ENCODE measurements at regions not wholly inside any gene's neighbourhood (a gene's known extent, or its start where the extent isn't known, plus 50 kb on each side); places are given as distances from the start of the nearest gene placed in this dataset.
"Not testable (repeated sequence)": the region's sequence is repeated elsewhere in the genome, so short reads cannot be mapped to it uniquely, and the experiment has no call there.

DNA sequence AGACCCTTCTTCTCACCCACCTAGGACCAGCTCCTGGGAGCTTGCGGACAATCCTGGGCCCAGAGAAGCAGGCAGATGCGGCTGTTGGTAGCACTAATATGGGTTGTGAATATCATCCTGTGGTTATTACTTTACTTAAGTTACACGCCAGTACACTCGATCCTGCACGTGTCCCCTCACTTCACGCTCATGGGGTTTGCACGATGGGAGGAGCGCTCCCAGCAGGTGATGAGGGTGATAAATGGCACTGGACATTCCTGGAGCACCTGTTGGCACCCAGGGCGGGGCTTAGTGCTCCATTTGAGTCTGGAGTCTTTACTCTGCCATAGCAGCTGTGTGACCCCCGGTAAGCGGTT lies 335.1 kb downstream of the PREX1 start:
- no peaks in the 10 kb centered on the region for H3K9me3 ChIP-seq
- no peak for ATAC-seq
- intact Hi-C loops (cut with DNase I): no loop called here
- H3K27me3 ChIP-seq: peaks cover 0 to 58% of the 10 kb centered on the region in 2 donors
- DNase-seq: no peak
- no peak overlapping the region for H3K27ac ChIP-seq
- no peak overlapping the region for H3K4me3 ChIP-seq
- no peaks in the 10 kb centered on the region for H3K4me1 ChIP-seq
- no peaks in the 10 kb centered on the region for H3K36me3 ChIP-seq
- TF ChIP-seq, protein P1, sequence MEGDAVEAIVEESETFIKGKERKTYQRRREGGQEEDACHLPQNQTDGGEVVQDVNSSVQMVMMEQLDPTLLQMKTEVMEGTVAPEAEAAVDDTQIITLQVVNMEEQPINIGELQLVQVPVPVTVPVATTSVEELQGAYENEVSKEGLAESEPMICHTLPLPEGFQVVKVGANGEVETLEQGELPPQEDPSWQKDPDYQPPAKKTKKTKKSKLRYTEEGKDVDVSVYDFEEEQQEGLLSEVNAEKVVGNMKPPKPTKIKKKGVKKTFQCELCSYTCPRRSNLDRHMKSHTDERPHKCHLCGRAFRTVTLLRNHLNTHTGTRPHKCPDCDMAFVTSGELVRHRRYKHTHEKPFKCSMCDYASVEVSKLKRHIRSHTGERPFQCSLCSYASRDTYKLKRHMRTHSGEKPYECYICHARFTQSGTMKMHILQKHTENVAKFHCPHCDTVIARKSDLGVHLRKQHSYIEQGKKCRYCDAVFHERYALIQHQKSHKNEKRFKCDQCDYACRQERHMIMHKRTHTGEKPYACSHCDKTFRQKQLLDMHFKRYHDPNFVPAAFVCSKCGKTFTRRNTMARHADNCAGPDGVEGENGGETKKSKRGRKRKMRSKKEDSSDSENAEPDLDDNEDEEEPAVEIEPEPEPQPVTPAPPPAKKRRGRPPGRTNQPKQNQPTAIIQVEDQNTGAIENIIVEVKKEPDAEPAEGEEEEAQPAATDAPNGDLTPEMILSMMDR (IDR thresholded peaks at IDR 0.05): no peak

DNA sequence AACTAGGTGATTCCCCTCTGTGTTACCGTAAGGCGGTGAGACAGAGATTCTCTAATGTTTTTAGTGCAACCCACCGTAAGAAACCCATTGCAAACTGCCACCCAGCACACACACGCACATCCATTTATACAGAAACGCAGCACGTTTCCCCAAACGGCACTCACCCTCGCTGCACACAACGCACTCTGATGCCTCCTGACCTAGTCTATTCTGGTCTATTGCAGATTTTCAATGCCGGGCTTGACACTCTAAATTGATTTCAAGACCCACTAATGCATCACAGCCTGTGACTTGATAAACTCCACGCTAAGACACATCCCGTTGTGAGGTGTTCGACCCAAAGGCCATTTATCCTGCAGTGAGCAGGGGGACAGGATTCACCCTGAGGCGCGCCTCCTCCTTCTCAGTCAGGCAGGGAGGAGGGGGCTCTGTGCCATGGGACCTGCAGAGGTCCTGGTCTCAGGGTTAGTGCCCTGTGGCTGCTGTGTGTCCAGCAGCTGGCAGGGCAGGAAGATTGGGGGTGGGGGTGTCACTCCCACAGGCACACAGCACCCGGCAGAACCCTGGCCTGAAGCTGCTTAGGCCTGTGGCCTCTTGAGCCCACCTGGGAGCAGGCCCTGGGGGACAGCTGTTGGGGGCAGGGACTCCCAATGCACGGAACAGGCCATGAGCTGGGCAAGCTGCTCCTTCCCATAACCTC lies 335.6 kb downstream of the PREX1 start:
- intact Hi-C loops (cut with DNase I): no loop called here
- DNase-seq (no peak), ATAC-seq (no peak)
- no peak overlapping the region for H3K27ac ChIP-seq
- H3K36me3 ChIP-seq: no peaks in the 10 kb centered on the region
- peaks cover 0 to 64% of the 10 kb centered on the region in 2 donors for H3K27me3 ChIP-seq
- no peaks in the 10 kb centered on the region for H3K9me3 ChIP-seq
- H3K4me3 ChIP-seq: no peak overlapping the region
- TF ChIP-seq, protein P1 (IDR thresholded peaks at IDR 0.05): no peak
- H3K4me1 ChIP-seq: no peaks in the 10 kb centered on the region

DNA sequence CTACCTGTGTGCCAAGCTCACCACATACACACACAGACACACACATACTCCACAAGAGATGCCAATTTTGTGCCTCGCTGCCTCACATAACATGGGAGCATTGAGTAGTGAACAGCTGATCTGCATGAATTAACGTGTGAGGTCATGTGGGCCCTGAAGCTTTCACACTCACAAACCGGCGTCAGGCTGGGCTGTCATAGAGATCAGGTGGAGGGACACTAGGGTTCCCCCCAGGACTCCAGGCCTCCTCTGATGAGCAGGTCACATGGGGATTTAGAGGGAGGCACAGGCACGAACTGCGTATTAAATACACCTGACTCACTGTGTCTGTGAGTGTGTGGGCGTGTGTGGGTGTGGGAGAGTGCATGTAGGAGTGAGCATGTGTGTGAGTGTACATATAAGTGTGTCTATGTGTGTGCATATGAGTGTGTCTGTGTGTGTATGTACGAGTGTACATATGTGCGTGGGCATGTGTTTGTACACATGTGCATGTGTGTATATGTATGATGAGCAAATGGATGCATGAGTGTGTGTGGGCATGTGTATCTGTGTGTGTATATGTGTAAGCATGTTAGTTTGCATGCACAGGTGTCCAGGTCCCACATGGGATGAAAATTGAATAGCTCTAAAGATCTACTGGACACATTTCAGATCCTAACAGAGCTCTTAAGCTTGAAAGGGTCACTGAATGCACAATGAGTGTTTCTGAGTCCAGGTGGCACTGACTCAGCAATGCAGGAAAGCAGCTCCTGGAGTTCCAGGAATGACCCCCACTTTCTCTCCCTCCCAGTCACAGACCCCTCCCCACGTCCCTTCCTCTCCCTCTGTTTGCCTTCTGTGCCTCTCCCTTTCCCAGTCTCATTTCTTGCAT lies 336.6 kb downstream of the PREX1 start:
- no peak overlapping the region for H3K27ac ChIP-seq
- no peaks in the 10 kb centered on the region for H3K9me3 ChIP-seq
- no peak for DNase-seq
- ATAC-seq: no peak
- H3K4me1 ChIP-seq: no peaks in the 10 kb centered on the region
- TF ChIP-seq, protein P1 (IDR thresholded peaks at IDR 0.05): no peak
- no peak overlapping the region for H3K4me3 ChIP-seq
- H3K36me3 ChIP-seq: no peaks in the 10 kb centered on the region
- H3K27me3 ChIP-seq: peaks cover 0 to 73% of the 10 kb centered on the region in 2 donors
- intact Hi-C loops (cut with DNase I): no loop called here

DNA sequence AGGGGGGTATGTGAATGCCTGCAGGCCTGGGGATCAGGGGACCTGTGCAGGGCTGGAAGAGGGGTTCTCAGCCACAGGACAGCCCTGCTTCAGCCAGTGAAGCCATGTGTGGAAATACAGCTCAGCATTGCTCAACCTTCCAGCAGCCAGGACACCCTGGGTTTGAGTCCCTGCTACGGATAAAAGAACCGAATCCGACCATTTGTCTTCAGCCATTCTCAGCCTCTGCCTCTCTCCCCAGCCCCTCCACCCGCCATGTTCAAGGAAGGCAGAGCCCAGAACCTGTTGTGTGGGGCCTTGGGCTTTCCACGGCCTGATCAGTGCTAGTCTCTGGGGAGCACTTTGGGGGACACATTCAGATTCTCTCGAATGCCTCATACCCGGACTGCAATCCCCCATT lies 337.5 kb downstream of the PREX1 start:
- H3K9me3 ChIP-seq; H3K4me1 ChIP-seq; ATAC-seq; DNase-seq; H3K4me3 ChIP-seq; H3K36me3 ChIP-seq; intact Hi-C loops (cut with DNase I); H3K27ac ChIP-seq: not testable (repeated sequence)
- peaks cover 0 to 76% of the 10 kb centered on the region in 2 donors for H3K27me3 ChIP-seq

DNA sequence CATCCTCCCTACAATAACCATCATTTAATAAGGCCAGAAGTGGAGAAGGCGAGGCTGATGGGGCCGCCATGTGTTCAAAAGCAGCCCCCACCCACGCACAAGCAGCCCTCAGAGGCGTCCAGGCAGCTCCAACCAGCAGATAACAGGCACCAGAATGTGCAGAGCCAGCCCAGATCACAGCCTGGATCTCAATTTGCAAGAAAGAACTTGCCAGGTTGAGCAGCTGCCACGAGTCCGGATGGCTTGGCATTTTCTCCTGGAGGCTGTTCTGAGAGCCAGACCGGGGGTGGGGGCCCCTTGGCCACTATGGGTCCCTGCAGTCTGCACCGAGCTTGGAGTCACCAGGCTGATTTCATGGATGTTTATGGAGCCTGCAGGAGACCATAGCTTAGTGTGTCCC lies 338.1 kb downstream of the PREX1 start:
- Histone ChIP-seq H3K4me1 (no peaks in the 10 kb centered on the region), H3K4me3 (no peak overlapping the region), H3K36me3 (no peaks in the 10 kb centered on the region), H3K27me3 (peaks cover 0 to 75% of the 10 kb centered on the region in 2 donors), H3K9me3 (no peaks in the 10 kb centered on the region), H3K27ac (no peak overlapping the region)
- intact Hi-C loops (cut with DNase I): no loop called here
- DNase-seq (no peak), ATAC-seq (no peak)
- TF ChIP-seq, protein P1 (IDR thresholded peaks at IDR 0.05): no peak
